Activated T-helper 17 cell treated with anti-CD3 and anti-CD28 coated beads, Interleukin-2, amount 50 U/mL, for 72 hours (primary cell): ENCODE measurements at regions not wholly inside any gene's neighbourhood (a gene's known extent, or its start where the extent isn't known, plus 50 kb on each side); places are given as distances from the start of the nearest gene placed in this dataset.

Source experiments
- ATAC-seq: fragments of 150-1000 bp; cut with Tn5 transposase; replicated peaks from 2 replicates; pipeline ENCODE4 v1.10.0; 2021; ENCODE audit warnings: mild to moderate bottlenecking, moderate library complexity
- H3K27ac Mint-ChIP-seq: one replicate; pipeline ENCODE4 v1.8.0; 2022; ENCODE audit warnings: mixed read lengths
- H3K27me3 Mint-ChIP-seq: one replicate; pipeline ENCODE4 v1.8.0; 2022; ENCODE audit warnings: mixed read lengths
- H3K36me3 Mint-ChIP-seq: one replicate; pipeline ENCODE4 v1.8.0; 2022; ENCODE audit warnings: low read depth, mild to moderate bottlenecking, mixed read lengths
- H3K4me1 Mint-ChIP-seq: one replicate; pipeline ENCODE4 v1.8.0; 2022; ENCODE audit warnings: mixed read lengths
- H3K4me3 Mint-ChIP-seq: one replicate; pipeline ENCODE4 v1.8.0; 2022; ENCODE audit warnings: mild to moderate bottlenecking, mixed read lengths
- H3K9me3 Mint-ChIP-seq: one replicate; pipeline ENCODE4 v1.8.0; 2022; ENCODE audit warnings: mixed read lengths

DNA sequence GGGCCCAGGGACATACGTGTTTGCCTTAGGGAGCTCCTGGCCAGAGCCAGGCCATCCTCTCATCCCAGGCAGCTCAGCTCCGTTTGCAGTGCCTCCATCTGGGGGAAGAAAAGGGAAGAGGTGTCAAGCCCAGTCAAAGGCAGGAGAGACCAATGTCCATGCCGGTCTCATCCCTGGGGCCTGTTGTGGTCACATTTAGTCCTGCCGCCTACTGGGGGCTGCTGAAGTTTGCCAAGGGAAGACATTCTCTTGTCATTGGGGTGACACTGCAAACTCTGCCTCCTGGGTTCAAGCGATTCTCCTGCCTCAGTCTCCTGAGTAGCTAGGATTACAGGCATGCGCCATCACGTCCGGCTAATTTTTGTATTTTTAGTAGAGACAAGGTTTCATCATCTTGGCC, 195.2 kb downstream of the UQCRFS1 start:
- Mint-ChIP-seq H3K9me3 (no peaks in the 10 kb centered on the region), H3K4me1 (no peaks in the 10 kb centered on the region), H3K27ac (no peak overlapping the region), H3K36me3 (no peaks in the 10 kb centered on the region), H3K27me3 (peaks cover 3% of the 10 kb centered on the region), H3K4me3 (no peak overlapping the region)
- no peak for ATAC-seq

GRCh38 chr19:29016926-29017760, 195.8 kb downstream of the UQCRFS1 start:
- Mint-ChIP-seq H3K27me3 (peaks cover 3% of the 10 kb centered on the region), H3K36me3 (no peaks in the 10 kb centered on the region), H3K9me3 (no peaks in the 10 kb centered on the region), H3K4me3 (no peak overlapping the region), H3K4me1 (no peaks in the 10 kb centered on the region), H3K27ac (no peak overlapping the region)
- ATAC-seq: no peak

GRCh38 chr19:29016353-29016752, 196.6 kb downstream of the UQCRFS1 start:
- Mint-ChIP-seq H3K4me3 (no peak overlapping the region), H3K9me3 (no peaks in the 10 kb centered on the region), H3K4me1 (no peaks in the 10 kb centered on the region), H3K36me3 (no peaks in the 10 kb centered on the region), H3K27ac (no peak overlapping the region), H3K27me3 (no peaks in the 10 kb centered on the region)
- no peak for ATAC-seq

DNA sequence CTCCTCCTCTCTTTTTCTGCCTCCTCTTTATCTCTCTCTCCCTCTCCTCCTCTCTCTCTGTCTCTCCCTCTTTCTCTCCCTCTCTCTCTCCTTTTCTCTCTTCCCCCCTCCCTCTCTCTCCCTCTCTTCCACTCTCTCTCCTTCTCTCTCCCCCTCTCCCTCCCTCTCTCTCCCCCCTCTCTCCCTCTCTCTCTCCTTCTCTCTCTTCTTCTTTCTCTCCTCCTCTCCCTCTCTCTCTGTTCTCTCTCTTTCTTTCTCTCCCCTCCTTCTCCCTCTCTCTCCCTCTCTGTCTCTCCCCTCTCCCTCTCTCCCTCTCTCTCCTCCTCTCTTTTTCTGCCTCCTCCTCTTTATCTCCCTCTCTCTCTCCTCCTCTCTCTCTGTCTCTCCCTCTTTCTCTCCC, 197.4 kb downstream of the UQCRFS1 start:
- ATAC-seq: no peak
- H3K4me3 Mint-ChIP-seq: no peak overlapping the region
- H3K27ac Mint-ChIP-seq: no peak overlapping the region

GRCh38 chr19:29014857-29015436, 198.0 kb downstream of the UQCRFS1 start:
- Mint-ChIP-seq H3K4me1 (no peaks in the 10 kb centered on the region), H3K9me3 (no peaks in the 10 kb centered on the region), H3K36me3 (no peaks in the 10 kb centered on the region), H3K4me3 (no peak overlapping the region), H3K27me3 (no peaks in the 10 kb centered on the region), H3K27ac (no peak overlapping the region)
- ATAC-seq: no peak

More for the DNA sequence above, 197.4 kb downstream of the UQCRFS1 start:
- Mint-ChIP-seq H3K27me3 (no peaks in the 10 kb centered on the region), H3K36me3 (no peaks in the 10 kb centered on the region), H3K9me3 (no peaks in the 10 kb centered on the region), H3K4me1 (no peaks in the 10 kb centered on the region)

DNA sequence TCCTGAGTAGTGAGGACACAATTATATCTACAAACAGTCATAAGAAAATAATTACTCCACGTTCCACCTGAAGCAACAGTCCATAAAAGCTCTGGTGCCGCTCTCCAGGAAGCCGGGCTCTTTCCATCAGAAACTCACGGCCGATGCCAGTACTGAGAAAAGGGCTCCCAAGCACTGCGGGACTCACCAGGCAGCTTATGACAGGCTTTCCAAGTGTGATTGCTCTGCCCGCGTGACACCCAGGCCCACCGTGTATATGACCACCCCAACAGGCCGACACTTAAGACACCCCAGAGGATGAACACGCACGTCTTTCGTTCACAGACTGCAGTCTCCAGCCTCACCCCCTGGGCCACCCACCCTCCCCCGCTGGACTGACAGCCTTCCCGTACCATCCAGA, 199.0 kb downstream of the UQCRFS1 start:
- H3K27me3 Mint-ChIP-seq: peaks cover 1% of the 10 kb centered on the region
- ATAC-seq: no peak
- no peaks in the 10 kb centered on the region for H3K9me3 Mint-ChIP-seq
- H3K4me1 Mint-ChIP-seq: no peaks in the 10 kb centered on the region
- no peaks in the 10 kb centered on the region for H3K36me3 Mint-ChIP-seq
- H3K4me3 Mint-ChIP-seq: no peak overlapping the region
- no peak overlapping the region for H3K27ac Mint-ChIP-seq

DNA sequence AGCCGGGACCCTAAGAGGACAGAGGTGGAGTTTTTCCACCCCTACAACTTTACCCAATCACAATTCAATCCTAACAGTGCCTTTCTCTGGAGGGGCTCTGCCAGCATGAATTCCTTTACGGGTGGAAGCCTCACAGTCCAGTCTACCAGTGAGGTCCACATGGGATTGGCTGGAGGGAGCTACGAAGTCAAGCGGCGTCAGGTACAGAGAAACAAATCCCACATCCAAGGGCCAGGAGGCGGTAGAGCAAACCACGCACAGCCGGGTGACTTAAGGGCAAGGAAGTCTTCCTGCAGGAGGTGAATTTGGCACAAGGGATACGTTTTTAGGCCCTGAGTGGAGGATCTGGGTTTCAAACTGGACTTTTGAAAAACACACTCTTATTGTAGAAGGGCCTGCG, 199.6 kb downstream of the UQCRFS1 start:
- Mint-ChIP-seq H3K27me3 (peaks cover 3% of the 10 kb centered on the region), H3K36me3 (no peaks in the 10 kb centered on the region), H3K4me1 (no peaks in the 10 kb centered on the region)

DNA sequence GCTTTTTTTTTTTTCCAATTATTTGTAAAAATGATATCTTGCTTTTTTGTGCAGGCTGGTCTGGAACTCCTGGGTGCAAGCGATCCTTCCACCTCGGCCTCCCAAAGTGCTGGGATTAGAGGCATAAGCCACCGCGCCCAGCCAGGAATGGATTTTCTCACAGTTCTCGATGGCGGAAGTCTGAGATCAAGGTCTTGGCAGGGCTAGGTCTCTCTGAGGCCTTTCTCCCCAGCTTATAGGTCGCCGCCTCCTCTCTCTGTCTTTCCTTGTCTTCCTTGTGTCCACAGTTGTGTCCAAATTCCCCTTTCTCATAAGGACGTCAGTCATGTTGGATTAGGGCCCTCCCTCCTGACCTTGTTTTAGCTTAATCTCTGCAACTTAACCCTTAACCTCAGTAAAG, 200.5 kb downstream of the UQCRFS1 start:
- Mint-ChIP-seq H3K4me3 (no peak overlapping the region), H3K4me1 (no peaks in the 10 kb centered on the region), H3K9me3 (no peaks in the 10 kb centered on the region), H3K36me3 (no peaks in the 10 kb centered on the region), H3K27me3 (peaks cover 3% of the 10 kb centered on the region), H3K27ac (no peak overlapping the region)
- no peak for ATAC-seq

More for the DNA sequence above, 199.6 kb downstream of the UQCRFS1 start:
- Mint-ChIP-seq H3K4me3 (no peak overlapping the region), H3K27ac (no peak overlapping the region), H3K9me3 (no peaks in the 10 kb centered on the region)
- ATAC-seq: no peak

DNA sequence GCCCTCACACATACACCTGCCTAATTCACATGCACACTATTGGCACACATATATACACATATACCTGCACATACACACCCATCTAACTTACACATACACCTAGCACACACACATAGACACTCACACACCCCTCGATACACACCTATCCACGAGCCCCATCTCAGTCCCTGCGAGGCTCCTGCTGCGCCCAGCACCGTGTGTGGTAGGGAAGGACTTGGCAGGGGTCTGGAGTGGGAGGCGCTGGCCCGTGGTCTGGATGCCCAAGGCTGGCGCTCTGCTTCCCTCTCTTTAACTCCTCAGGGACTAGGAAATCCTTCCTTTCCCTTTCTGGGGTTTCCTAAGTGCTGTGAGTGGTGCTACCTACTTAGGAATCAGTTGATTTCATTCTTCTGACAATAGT, 202.7 kb downstream of the UQCRFS1 start:
- Mint-ChIP-seq H3K4me3 (no peak overlapping the region), H3K27me3 (peaks cover 3% of the 10 kb centered on the region), H3K36me3 (no peaks in the 10 kb centered on the region), H3K27ac (no peak overlapping the region), H3K9me3 (no peaks in the 10 kb centered on the region), H3K4me1 (no peaks in the 10 kb centered on the region)
- ATAC-seq: no peak

DNA sequence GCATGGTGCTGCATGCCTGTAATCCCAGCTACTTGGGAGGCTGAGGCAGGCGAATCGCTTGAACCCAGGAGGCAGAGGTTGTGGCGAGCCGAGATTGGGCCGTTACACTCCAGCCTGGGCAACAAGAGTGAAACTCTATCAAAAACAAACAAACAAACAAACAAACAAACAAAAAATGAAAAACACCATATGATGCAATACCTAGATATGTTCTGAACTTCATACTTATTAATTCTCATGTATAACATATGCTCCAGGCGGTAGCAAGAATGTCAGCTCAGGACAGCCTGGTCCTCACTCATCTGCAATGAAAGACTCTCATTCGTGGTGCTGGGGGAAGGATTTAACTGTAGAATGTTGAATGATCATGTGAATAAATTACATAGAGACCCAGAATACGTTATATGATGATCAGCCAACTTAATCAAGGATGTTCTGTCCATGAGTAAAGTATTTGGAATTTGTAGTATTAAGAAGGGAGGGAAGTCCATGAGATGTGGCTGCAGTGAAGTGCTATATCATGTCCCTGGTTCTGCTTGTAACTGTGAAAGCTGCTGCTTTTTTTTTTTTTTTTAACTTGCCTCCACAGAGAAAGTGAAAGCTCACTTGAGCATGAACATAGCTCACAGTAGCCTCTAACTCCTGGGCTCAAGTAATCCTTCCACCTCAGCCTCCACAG, 206.8 kb downstream of the UQCRFS1 start:
- no peaks in the 10 kb centered on the region for H3K9me3 Mint-ChIP-seq
- H3K4me1 Mint-ChIP-seq: no peaks in the 10 kb centered on the region
- no peak overlapping the region for H3K27ac Mint-ChIP-seq
- no peak overlapping the region for H3K4me3 Mint-ChIP-seq
- no peak for ATAC-seq
- peaks cover 3% of the 10 kb centered on the region for H3K27me3 Mint-ChIP-seq
- no peaks in the 10 kb centered on the region for H3K36me3 Mint-ChIP-seq

GRCh38 chr19:29004796-29005195, 208.2 kb downstream of the UQCRFS1 start:
- ATAC-seq: no peak
- H3K36me3 Mint-ChIP-seq: no peaks in the 10 kb centered on the region
- H3K4me3 Mint-ChIP-seq: no peak overlapping the region
- H3K4me1 Mint-ChIP-seq: no peaks in the 10 kb centered on the region
- H3K27ac Mint-ChIP-seq: no peak overlapping the region
- H3K27me3 Mint-ChIP-seq: peaks cover 3% of the 10 kb centered on the region
- no peaks in the 10 kb centered on the region for H3K9me3 Mint-ChIP-seq

- H3K36me3 Mint-ChIP-seq: no peaks in the 10 kb centered on the region
- ATAC-seq: no peak
- H3K4me3 Mint-ChIP-seq: no peak overlapping the region
- peaks cover 5% of the 10 kb centered on the region for H3K27me3 Mint-ChIP-seq
- H3K27ac Mint-ChIP-seq: no peak overlapping the region
- H3K9me3 Mint-ChIP-seq: peaks cover 4% of the 10 kb centered on the region
- H3K4me1 Mint-ChIP-seq: no peaks in the 10 kb centered on the region
These were observed 209.1 kb downstream of the UQCRFS1 start for GRCh38 chr19:29003641-29004409.

- Mint-ChIP-seq H3K27me3 (peaks cover 5% of the 10 kb centered on the region), H3K4me3 (no peak overlapping the region), H3K36me3 (no peaks in the 10 kb centered on the region), H3K27ac (no peak overlapping the region), H3K9me3 (peaks cover 14% of the 10 kb centered on the region), H3K4me1 (no peaks in the 10 kb centered on the region)
- no peak for ATAC-seq
These were observed 210.6 kb downstream of the UQCRFS1 start for GRCh38 chr19:29002336-29002735.

DNA sequence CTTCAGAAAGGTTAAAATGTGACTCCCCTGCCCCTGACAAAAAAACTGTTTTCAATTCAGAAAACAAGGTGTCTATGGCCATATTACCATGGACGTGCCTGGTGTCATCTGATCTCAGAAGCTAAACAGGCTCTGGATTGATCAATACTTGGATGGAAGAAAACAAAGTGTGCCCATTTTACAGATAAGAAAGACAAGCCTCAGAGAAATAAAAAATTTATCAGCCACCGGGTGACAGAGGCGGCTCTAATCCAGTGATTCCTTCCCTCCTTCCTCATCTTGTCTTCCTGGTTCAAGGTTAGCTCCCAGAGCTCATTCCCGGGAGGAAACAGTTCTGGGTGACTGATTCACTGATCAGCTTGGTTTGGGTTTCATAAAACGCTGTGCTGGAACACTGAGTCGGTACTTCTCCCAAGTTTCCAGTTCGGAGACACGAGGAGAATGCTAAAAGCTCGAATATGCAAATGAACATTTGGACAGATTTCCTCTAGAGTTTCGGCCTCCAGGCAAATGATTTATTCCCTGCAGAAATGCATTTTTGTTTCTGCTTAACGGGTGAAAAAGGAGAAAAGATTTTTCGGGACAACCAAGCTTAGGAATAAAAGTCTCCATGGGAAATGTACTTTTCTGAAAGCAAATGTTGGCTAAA, 211.2 kb downstream of the UQCRFS1 start:
- Mint-ChIP-seq H3K4me1 (no peaks in the 10 kb centered on the region), H3K27ac (no peak overlapping the region), H3K36me3 (no peaks in the 10 kb centered on the region), H3K9me3 (peaks cover 14% of the 10 kb centered on the region), H3K27me3 (peaks cover 5% of the 10 kb centered on the region), H3K4me3 (no peak overlapping the region)
- no peak for ATAC-seq
